ENCODE measurements at regions not wholly inside any gene's neighbourhood (a gene's known extent, or its start where the extent isn't known, plus 50 kb on each side); places are given as distances from the start of the nearest gene placed in this dataset.

DNA sequence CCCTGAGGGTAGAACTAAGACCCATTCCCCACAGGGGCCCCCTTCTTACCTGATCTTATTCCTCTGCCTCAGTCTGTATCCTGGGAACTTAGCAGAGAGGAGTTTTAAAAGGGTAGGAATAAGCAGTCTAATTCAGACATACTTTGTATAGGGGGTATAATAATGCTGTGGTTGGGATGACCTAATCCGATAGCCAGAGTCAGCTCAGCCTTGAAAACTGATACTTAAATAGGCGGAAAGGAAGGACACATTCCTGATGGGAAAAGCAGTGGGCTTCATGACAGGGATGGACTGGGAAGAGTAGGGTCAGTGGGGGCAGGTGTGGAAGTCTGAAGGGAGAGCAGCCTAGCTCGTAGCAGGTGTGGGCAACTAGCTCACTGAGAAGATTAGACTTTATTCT lies 52.2 kb upstream of the TESK1 start:
- TF ChIP-seq, protein P1, sequence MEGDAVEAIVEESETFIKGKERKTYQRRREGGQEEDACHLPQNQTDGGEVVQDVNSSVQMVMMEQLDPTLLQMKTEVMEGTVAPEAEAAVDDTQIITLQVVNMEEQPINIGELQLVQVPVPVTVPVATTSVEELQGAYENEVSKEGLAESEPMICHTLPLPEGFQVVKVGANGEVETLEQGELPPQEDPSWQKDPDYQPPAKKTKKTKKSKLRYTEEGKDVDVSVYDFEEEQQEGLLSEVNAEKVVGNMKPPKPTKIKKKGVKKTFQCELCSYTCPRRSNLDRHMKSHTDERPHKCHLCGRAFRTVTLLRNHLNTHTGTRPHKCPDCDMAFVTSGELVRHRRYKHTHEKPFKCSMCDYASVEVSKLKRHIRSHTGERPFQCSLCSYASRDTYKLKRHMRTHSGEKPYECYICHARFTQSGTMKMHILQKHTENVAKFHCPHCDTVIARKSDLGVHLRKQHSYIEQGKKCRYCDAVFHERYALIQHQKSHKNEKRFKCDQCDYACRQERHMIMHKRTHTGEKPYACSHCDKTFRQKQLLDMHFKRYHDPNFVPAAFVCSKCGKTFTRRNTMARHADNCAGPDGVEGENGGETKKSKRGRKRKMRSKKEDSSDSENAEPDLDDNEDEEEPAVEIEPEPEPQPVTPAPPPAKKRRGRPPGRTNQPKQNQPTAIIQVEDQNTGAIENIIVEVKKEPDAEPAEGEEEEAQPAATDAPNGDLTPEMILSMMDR (conservative IDR thresholded peaks at IDR 0.05; ENCODE audit: low read depth, low read length): no peak
- TF ChIP-seq EZH2 (IDR thresholded peaks at IDR 0.05; ENCODE audit: borderline replicate concordance, low read depth, low read length, poor library complexity, severe bottlenecking): no peak

Measured in A673 (cell line).